OCI-LY7 (cell line): ENCODE measurements at regions not wholly inside any gene's neighbourhood (a gene's known extent, or its start where the extent isn't known, plus 50 kb on each side); places are given as distances from the start of the nearest gene placed in this dataset.

ENCODE experiments used
- BruUV-seq: library from RNA; stranded (reverse); fragments of 400-500 nt; replicated peaks from 2 replicates; lab custom pipeline; 2021; lab: Mats Ljungman, UMichigan
- CTCF ChIA-PET: fragments of 300-600 bp; sonication (Branson Sonifier 250); formaldehyde crosslinking; loops from one replicate; lab custom pipeline; 2022; ENCODE audit warnings: antibody characterized with exemption; ENCODE audit not compliant: unreplicated experiment; lab: Charles Lee
- POLR2A ChIA-PET: fragments of 300-600 bp; sonication (Branson Sonifier 250); formaldehyde crosslinking; loops from one replicate; lab custom pipeline; 2022; ENCODE audit warnings: antibody characterized with exemption; lab: Charles Lee
- DNase-seq: peaks from one replicate; pipeline ENCODE4 v3.0.0-alpha.2; 2015; ENCODE audit warnings: low spot score
- H2AFZ ChIP-seq: fragments of 200-600 bp; sonication (generic), shearing (Covaris generic); 2 replicates; pipeline ENCODE4 v1.6.1; 2014; ENCODE audit warnings: mild to moderate bottlenecking, antibody characterized with exemption, low read length, moderate library complexity
- H3K27ac ChIP-seq: fragments of 200-600 bp; sonication (generic); 2 replicates; pipeline ENCODE4 v1.5.1; 2014; ENCODE audit warnings: mixed run types, low read depth, mild to moderate bottlenecking, moderate library complexity, low read length, inconsistent platforms; ENCODE audit not compliant: poor library complexity, severe bottlenecking
- H3K36me3 ChIP-seq: fragments of 200-600 bp; sonication (generic); 2 replicates; pipeline ENCODE4 v1.6.1; 2014; ENCODE audit warnings: mild to moderate bottlenecking, antibody characterized with exemption, low read length, moderate library complexity, mixed read lengths; ENCODE audit not compliant: insufficient read depth
- H3K4me1 ChIP-seq: fragments of 200-600 bp; sonication (generic); 2 replicates; pipeline ENCODE4 v1.5.1; 2014; ENCODE audit warnings: mild to moderate bottlenecking, low read length; ENCODE audit not compliant: insufficient read depth, poor library complexity, severe bottlenecking
- H3K4me2 ChIP-seq: fragments of 200-600 bp; sonication (generic); 2 replicates; pipeline ENCODE4 v1.6.1; 2014; ENCODE audit warnings: mild to moderate bottlenecking, low read length
- H3K4me3 ChIP-seq: fragments of 200-600 bp; sonication (generic); 2 replicates; pipeline ENCODE4 v1.5.1; 2014; ENCODE audit warnings: mild to moderate bottlenecking, low read depth, low read length; ENCODE audit not compliant: poor library complexity, severe bottlenecking
- H3K79me2 ChIP-seq: fragments of 200-600 bp; sonication (generic); 2 replicates; pipeline ENCODE4 v1.6.1; 2016; ENCODE audit warnings: low read depth, mild to moderate bottlenecking, low read length, moderate library complexity, mixed read lengths; ENCODE audit not compliant: insufficient read depth
- H3K9me2 ChIP-seq: fragments of 200-600 bp; sonication (generic); 2 replicates; pipeline ENCODE4 v1.6.1; 2016; ENCODE audit warnings: mild to moderate bottlenecking, low read length, mixed read lengths; ENCODE audit not compliant: insufficient read depth
- H3K9me3 ChIP-seq: fragments of 200-600 bp; sonication (generic); 2 replicates; pipeline ENCODE4 v1.6.1; 2014; ENCODE audit warnings: mild to moderate bottlenecking, mixed run types, low read length, mixed read lengths
- H4K20me1 ChIP-seq: fragments of 200-600 bp; sonication (generic); 2 replicates; pipeline ENCODE4 v1.6.1; 2014; ENCODE audit warnings: mild to moderate bottlenecking, antibody characterized with exemption, low read length, moderate library complexity, mixed read lengths; ENCODE audit not compliant: insufficient read depth
- EZH2phosphoT487 ChIP-seq: fragments of 200-600 bp; sonication (generic); IDR thresholded peaks from 2 replicates; pipeline ENCODE4 v1.6.1; 2018; ENCODE audit warnings: low read depth, borderline replicate concordance, mild to moderate bottlenecking, mixed run types, antibody characterized with exemption, low read length, moderate library complexity, mixed read lengths
- intact Hi-C: fragments of 100-400 bp; cut with micrococcal nuclease; formaldehyde crosslinking; loops from one replicate; pipeline ENCODE4 v1.10.0; 2022; ENCODE audit not compliant: unreplicated experiment
- TF ChIP-seq, protein P1 (sequence below): fragments of 200-600 bp; sonication (generic); conservative IDR thresholded peaks from 2 replicates; pipeline ENCODE4 v1.5.1; 2014; ENCODE audit warnings: mild to moderate bottlenecking, antibody characterized with exemption, low read length, moderate library complexity, mixed read lengths

DNA sequence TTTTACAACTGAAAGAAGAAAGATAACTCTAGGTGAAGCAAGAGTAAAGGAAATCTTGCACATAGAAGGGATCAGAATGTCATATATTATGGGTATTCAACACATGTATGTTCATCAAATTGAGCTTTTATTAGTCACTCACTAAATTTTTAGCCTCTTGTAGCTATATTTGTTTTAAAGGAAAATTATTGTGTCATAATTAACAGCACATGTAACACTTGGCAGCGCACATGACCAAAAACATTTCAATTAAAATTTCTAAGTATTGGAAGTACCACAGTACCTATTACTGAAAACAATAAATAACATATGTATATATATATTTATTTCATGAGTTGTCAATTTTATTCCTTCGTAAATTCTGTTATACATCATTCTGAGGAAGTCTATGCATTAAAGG is 2800.4 kb downstream of the PCDH9 start:
- intact Hi-C loops: no loop called here
- Histone ChIP-seq H3K4me2 (no peak overlapping the region), H4K20me1 (no peaks in the 10 kb centered on the region), H2AFZ (no peak overlapping the region), H3K9me2 (no peaks in the 10 kb centered on the region), H3K79me2 (no peaks in the 10 kb centered on the region), H3K4me3 (no peak overlapping the region), H3K9me3 (no peaks in the 10 kb centered on the region), H3K4me1 (no peaks in the 10 kb centered on the region), H3K36me3 (no peaks in the 10 kb centered on the region), H3K27ac (no peak overlapping the region)
- POLR2A ChIA-PET: interaction anchor here (0.8 kb wide), 1 partner anchor 14 kb away, joined by 3 read pairs; no protein-coding TSS in a partner anchor
- DNase-seq: no peak
- CTCF ChIA-PET: no interaction called here
- no TSS peak for BruUV-seq
- TF ChIP-seq, protein P1, sequence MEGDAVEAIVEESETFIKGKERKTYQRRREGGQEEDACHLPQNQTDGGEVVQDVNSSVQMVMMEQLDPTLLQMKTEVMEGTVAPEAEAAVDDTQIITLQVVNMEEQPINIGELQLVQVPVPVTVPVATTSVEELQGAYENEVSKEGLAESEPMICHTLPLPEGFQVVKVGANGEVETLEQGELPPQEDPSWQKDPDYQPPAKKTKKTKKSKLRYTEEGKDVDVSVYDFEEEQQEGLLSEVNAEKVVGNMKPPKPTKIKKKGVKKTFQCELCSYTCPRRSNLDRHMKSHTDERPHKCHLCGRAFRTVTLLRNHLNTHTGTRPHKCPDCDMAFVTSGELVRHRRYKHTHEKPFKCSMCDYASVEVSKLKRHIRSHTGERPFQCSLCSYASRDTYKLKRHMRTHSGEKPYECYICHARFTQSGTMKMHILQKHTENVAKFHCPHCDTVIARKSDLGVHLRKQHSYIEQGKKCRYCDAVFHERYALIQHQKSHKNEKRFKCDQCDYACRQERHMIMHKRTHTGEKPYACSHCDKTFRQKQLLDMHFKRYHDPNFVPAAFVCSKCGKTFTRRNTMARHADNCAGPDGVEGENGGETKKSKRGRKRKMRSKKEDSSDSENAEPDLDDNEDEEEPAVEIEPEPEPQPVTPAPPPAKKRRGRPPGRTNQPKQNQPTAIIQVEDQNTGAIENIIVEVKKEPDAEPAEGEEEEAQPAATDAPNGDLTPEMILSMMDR: no peak
- TF ChIP-seq EZH2phosphoT487: no peak

DNA sequence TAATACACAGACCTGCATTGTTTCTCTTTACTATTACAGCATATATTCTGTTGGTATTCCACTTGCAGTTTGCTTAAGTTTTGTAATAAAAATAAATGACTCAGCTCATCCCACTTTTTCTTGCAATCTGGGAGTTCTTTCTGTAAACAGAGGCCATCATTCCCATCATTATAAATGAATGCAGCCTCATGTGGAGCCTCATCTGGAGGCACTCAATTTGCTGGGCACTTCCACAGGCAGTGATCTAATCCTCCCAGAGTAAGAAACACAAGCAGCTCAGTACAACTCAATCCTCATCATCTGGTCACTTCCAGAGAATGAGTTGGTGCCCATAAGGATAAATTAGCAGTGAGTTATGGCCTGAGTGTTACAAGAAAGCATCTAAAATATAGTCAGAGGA is 2801.9 kb downstream of the PCDH9 start:
- TF ChIP-seq, protein P1: no peak
- no peak for TF ChIP-seq EZH2phosphoT487
- no TSS peak for BruUV-seq

DNA sequence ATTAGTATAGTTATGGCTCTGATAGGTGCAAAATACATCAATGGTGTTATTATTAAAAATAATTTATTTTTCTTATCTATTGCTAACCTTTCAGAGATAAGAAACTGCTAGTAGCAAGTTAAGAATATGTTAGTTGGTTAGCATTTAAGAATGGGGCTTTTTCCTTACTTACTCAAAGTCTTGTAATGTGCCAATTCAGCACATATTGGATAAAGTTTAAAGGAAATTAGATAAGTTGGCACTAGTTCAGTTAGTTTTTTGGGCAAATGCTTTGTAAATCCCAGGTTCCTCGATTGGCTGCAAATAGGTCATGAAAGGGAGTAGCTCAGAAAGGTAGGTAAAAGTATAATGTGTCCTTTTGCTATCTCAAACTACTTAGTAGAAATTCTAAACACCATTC is 2806.7 kb downstream of the PCDH9 start:
- Histone ChIP-seq H2AFZ (no peak overlapping the region), H3K9me3 (no peaks in the 10 kb centered on the region), H3K4me3 (no peak overlapping the region), H3K79me2 (no peaks in the 10 kb centered on the region), H3K4me2 (no peak overlapping the region), H3K36me3 (no peaks in the 10 kb centered on the region), H3K9me2 (no peaks in the 10 kb centered on the region), H3K4me1 (no peaks in the 10 kb centered on the region), H4K20me1 (no peaks in the 10 kb centered on the region), H3K27ac (no peak overlapping the region)
- intact Hi-C loops: no loop called here
- TF ChIP-seq, protein P1: no peak
- TF ChIP-seq EZH2phosphoT487: no peak
- no peak for DNase-seq
- ChIA-PET POLR2A (no interaction called here), CTCF (no interaction called here)
- no TSS peak for BruUV-seq

More for the DNA sequence above, 2801.9 kb downstream of the PCDH9 start:
- H3K27ac ChIP-seq: no peak overlapping the region
- ChIA-PET POLR2A (no interaction called here), CTCF (no interaction called here)
- intact Hi-C loops: no loop called here
- no peaks in the 10 kb centered on the region for H3K36me3 ChIP-seq
- no peaks in the 10 kb centered on the region for H3K4me1 ChIP-seq
- no peak overlapping the region for H3K4me2 ChIP-seq
- no peak overlapping the region for H3K4me3 ChIP-seq
- H3K79me2 ChIP-seq: no peaks in the 10 kb centered on the region
- H3K9me2 ChIP-seq: no peaks in the 10 kb centered on the region
- H4K20me1 ChIP-seq: no peaks in the 10 kb centered on the region
- no peak overlapping the region for H2AFZ ChIP-seq
- no peak for DNase-seq
- H3K9me3 ChIP-seq: no peaks in the 10 kb centered on the region
